ENCODE measurements at regions not wholly inside any gene's neighbourhood (a gene's known extent, or its start where the extent isn't known, plus 50 kb on each side); places are given as distances from the start of the nearest gene placed in this dataset.

DNA sequence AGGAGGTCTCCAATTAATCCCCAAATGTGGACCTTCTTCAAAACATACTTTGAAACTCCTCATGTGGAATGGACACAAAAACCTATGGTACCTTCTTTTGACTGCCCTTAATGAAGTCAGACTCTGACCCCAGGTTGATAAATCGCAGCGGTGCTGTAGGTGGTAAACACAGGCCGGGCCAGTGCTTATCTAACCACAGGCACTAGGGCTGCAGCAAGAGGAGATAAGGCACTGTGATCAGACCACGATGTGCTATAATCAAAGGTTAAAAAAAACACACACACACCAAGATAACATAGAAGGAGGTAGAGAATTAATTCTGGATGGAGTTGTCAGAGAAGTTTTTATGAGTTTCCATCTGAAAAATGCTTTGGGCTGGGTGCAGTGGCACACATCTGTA is 52.3 kb upstream of the SIPA1L2 start:
- no peak for TF ChIP-seq POLR2A (IDR thresholded peaks at IDR 0.05)
- TF ChIP-seq CTCF (IDR thresholded peaks at IDR 0.05), result no peak

Data from testis (tissue), 2 donors.